WTC11 (cell line): ENCODE measurements at regions not wholly inside any gene's neighbourhood (a gene's known extent, or its start where the extent isn't known, plus 50 kb on each side); places are given as distances from the start of the nearest gene placed in this dataset.

Source experiments
- ATAC-seq: fragments of 200-7000 bp; cut with Tn5 transposase; 2 replicates; pipeline ENCODE4 v1.10.0; 2021; ENCODE audit warnings: mild to moderate bottlenecking, moderate library complexity
- CTCF ChIA-PET: fragments of 300-600 bp; sonication (Branson Sonifier 250); formaldehyde crosslinking; loops from one replicate; lab custom pipeline; 2021; ENCODE audit warnings: antibody characterized with exemption; lab: Charles Lee
- POLR2A ChIA-PET: fragments of 350-600 bp; sonication (Branson Sonifier 250); formaldehyde crosslinking; loops from one replicate; lab custom pipeline; 2021; ENCODE audit warnings: antibody characterized with exemption; lab: Charles Lee
- DNase-seq: peaks from one replicate; pipeline ENCODE4 v3.0.0; 2021; ENCODE audit warnings: low spot score
- H3K27ac Mint-ChIP-seq: 2 replicates; pipeline ENCODE4 v1.8.0; 2021; ENCODE audit warnings: mixed read lengths
- H3K27me3 Mint-ChIP-seq: 2 replicates; pipeline ENCODE4 v1.8.0; 2021; ENCODE audit warnings: low read depth, mild to moderate bottlenecking, moderate library complexity, mixed read lengths
- H3K36me3 Mint-ChIP-seq: 2 replicates; pipeline ENCODE4 v1.8.0; 2021; ENCODE audit warnings: mixed read lengths
- H3K4me1 Mint-ChIP-seq: 2 replicates; pipeline ENCODE4 v1.8.0; 2022; ENCODE audit warnings: mixed read lengths
- H3K4me3 Mint-ChIP-seq: 2 replicates; pipeline ENCODE4 v1.8.0; 2021; ENCODE audit warnings: mild to moderate bottlenecking, moderate library complexity, mixed read lengths
- H3K9me3 Mint-ChIP-seq: 2 replicates; pipeline ENCODE4 v1.8.0; 2021; ENCODE audit warnings: mixed read lengths
- CREB1 ChIP-seq: sonication (generic); formaldehyde crosslinking; IDR thresholded peaks from 2 replicates; pipeline ENCODE4 v1.8.0; 2023; ENCODE audit warnings: mild to moderate bottlenecking, missing genetic modification reagents
- EMX1 ChIP-seq: fragments of 250-450 bp; sonication (Bioruptor Pico); IDR thresholded peaks from 2 replicates; pipeline ENCODE4 v1.8.0; 2021; ENCODE audit warnings: mild to moderate bottlenecking
- GRHL2 ChIP-seq: fragments of 250-450 bp; sonication (Bioruptor Pico); IDR thresholded peaks from 2 replicates; pipeline ENCODE4 v1.8.0; 2022; ENCODE audit warnings: mild to moderate bottlenecking, moderate library complexity; ENCODE audit not compliant: insufficient replicate concordance, severe bottlenecking
- JAZF1 ChIP-seq: fragments of 250-450 bp; sonication (Bioruptor Pico); IDR thresholded peaks from 2 replicates; pipeline ENCODE4 v1.9.0; 2021; ENCODE audit warnings: moderate library complexity, mild to moderate bottlenecking, inconsistent platforms
- JUN ChIP-seq: sonication (generic); formaldehyde crosslinking; IDR thresholded peaks from 2 replicates; pipeline ENCODE4 v1.8.0; 2023; ENCODE audit warnings: mild to moderate bottlenecking, missing genetic modification reagents
- NR1H2 ChIP-seq: sonication (generic); formaldehyde crosslinking; IDR thresholded peaks from 2 replicates; pipeline ENCODE4 v1.9.0; 2021; ENCODE audit warnings: mild to moderate bottlenecking, moderate library complexity, missing genetic modification reagents
- NR3C1 ChIP-seq: sonication (generic); formaldehyde crosslinking; conservative IDR thresholded peaks from 2 replicates; pipeline ENCODE4 v1.8.1; 2023; ENCODE audit warnings: low read depth, mild to moderate bottlenecking, missing genetic modification reagents
- PRRX2 ChIP-seq: fragments of 250-450 bp; sonication (Bioruptor Pico); IDR thresholded peaks from 2 replicates; pipeline ENCODE4 v1.8.0; 2021; ENCODE audit warnings: mild to moderate bottlenecking
- RELA ChIP-seq: sonication (generic); formaldehyde crosslinking; IDR thresholded peaks from 2 replicates; pipeline ENCODE4 v1.8.1; 2022; ENCODE audit warnings: missing genetic modification reagents, mild to moderate bottlenecking, borderline replicate concordance
- SMAD3 ChIP-seq: sonication (generic); formaldehyde crosslinking; IDR thresholded peaks from 2 replicates; pipeline ENCODE4 v1.8.0; 2022; ENCODE audit warnings: missing genetic modification reagents, mild to moderate bottlenecking, borderline replicate concordance
- SOX15 ChIP-seq: fragments of 250-450 bp; sonication (Bioruptor Pico); IDR thresholded peaks from 2 replicates; pipeline ENCODE4 v1.9.0; 2021; ENCODE audit warnings: mild to moderate bottlenecking
- TCF7 ChIP-seq: sonication (generic); formaldehyde crosslinking; IDR thresholded peaks from 2 replicates; pipeline ENCODE4 v1.8.0; 2022; ENCODE audit warnings: mild to moderate bottlenecking, low read depth, missing genetic modification reagents, moderate library complexity
- TF ChIP-seq, protein P1 (sequence below): fragments of 250-450 bp; sonication (Bioruptor Pico); conservative IDR thresholded peaks from 2 replicates; pipeline ENCODE4 v1.9.0; 2021; ENCODE audit warnings: mild to moderate bottlenecking
- TF ChIP-seq, protein P2 (sequence below): fragments of 250-450 bp; sonication (Bioruptor Pico); IDR thresholded peaks from 2 replicates; pipeline ENCODE4 v1.8.0; 2021; ENCODE audit warnings: mild to moderate bottlenecking
- TF ChIP-seq, protein P3 (sequence below): sonication (generic); formaldehyde crosslinking; IDR thresholded peaks from 2 replicates; pipeline ENCODE4 v1.8.0; 2023; ENCODE audit warnings: missing genetic modification reagents
- TF ChIP-seq, protein P4 (sequence below): sonication (generic); formaldehyde crosslinking; IDR thresholded peaks from 2 replicates; pipeline ENCODE4 v1.8.0; 2022; ENCODE audit warnings: mild to moderate bottlenecking, missing genetic modification reagents
- TF ChIP-seq, protein P5 (sequence below): sonication (generic); formaldehyde crosslinking; IDR thresholded peaks from 2 replicates; pipeline ENCODE4 v1.8.1; 2022; ENCODE audit warnings: mild to moderate bottlenecking, missing genetic modification reagents, moderate library complexity, borderline replicate concordance

DNA sequence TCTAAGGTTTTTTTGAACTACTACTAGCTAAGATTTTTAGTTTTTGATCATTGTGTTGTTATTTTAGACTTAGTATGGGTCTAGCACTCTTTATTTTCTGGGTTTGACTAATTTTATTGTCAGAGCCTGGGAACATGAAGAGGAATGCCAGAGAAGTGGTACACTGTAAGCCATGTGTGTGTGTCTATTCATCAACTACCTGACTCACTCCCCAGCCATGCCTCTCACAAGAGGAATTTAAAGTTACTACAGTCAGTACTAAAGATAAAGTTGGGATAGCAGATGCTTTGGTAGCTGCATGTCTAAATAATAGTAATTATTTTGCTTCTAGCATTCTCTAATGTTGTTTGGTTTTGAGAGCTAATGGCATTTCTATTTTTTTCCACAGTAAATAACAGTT is 264.8 kb downstream of the CSNK1G3 start:
- Mint-ChIP-seq H3K9me3 (peaks cover 12% of the 10 kb centered on the region), H3K4me3 (no peak overlapping the region), H3K27me3 (no peaks in the 10 kb centered on the region; the same call in 1 of the 2 replicates), H3K4me1 (no peaks in the 10 kb centered on the region), H3K27ac (no peak overlapping the region), H3K36me3 (peaks cover 13% of the 10 kb centered on the region)
- ChIA-PET POLR2A (no interaction called here), CTCF (no interaction called here)
- DNase-seq (no peak), ATAC-seq (no peak)
- TF ChIP-seq, protein P1, sequence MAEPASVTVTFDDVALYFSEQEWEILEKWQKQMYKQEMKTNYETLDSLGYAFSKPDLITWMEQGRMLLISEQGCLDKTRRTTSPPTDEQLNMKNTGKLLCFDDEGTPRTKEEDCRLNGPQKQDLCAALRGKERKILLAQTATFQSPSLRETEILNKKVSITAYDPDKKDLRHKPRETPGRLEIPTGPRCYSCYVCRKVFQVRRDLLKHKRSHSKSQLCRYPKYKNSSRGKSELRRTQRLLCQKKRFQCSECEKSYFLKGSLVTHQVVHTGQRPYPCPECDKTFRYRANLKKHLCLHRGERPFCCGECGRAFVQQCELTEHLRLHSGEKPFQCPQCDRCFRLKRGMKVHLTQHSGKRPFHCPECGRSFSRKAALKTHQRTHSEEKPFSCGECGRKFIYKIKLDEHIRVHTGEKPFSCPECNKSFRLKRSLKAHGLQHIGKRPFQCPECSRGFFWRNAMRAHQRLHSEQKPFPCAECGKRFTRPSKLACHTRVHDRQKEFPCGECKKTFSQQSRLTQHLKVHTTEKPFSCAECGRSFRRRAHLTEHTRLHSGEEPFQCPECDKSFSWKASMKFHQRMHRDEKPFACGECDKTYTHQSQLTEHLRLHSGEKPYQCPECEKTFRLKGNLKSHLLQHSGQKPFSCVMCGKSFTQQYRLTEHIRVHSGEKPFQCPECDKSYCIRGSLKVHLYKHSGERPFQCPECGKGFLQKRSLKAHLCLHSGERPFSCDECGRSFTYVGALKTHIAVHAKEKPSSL, result no peak
- TF ChIP-seq SOX15 (CRISPR knock-in tag) (no peak), PRRX2 (CRISPR knock-in tag) (no peak)
- TF ChIP-seq, protein P2, sequence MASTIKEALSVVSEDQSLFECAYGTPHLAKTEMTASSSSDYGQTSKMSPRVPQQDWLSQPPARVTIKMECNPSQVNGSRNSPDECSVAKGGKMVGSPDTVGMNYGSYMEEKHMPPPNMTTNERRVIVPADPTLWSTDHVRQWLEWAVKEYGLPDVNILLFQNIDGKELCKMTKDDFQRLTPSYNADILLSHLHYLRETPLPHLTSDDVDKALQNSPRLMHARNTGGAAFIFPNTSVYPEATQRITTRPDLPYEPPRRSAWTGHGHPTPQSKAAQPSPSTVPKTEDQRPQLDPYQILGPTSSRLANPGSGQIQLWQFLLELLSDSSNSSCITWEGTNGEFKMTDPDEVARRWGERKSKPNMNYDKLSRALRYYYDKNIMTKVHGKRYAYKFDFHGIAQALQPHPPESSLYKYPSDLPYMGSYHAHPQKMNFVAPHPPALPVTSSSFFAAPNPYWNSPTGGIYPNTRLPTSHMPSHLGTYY (CRISPR knock-in tag), result no peak

DNA sequence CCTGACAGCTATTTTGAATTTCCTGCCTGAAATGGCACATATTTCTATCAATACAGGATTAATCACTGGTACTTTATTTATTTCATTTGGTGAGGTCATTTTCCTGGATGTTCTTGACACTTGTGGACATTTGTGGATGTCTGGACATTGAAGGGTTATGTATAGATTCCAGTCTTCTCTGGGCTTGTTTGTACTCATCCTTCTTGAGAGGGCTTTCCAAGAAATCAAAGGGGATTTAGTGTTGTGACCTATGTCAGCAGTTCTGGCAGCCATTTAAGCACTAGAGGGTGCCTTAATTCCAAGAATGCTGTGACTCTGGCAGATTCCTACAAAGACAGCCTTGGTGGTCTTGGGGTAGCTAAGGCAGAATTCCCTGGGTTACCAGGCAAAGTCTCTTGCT is 259.7 kb downstream of the CSNK1G3 start:
- no peak for DNase-seq
- no peaks in the 10 kb centered on the region; the same call in 1 of the 2 replicates for H3K27me3 Mint-ChIP-seq
- peaks cover 25% of the 10 kb centered on the region for H3K36me3 Mint-ChIP-seq
- TF ChIP-seq, protein P1, result peak; percentile 99
- TF ChIP-seq GRHL2, result no peak
- TF ChIP-seq, all 79 proteins: peak for 1
- ChIA-PET POLR2A (no interaction called here), CTCF (no interaction called here)
- H3K27ac Mint-ChIP-seq, result no peak overlapping the region
- peaks cover 3% of the 10 kb centered on the region for H3K9me3 Mint-ChIP-seq
- H3K4me1 Mint-ChIP-seq, result no peaks in the 10 kb centered on the region
- H3K4me3 Mint-ChIP-seq, result no peak overlapping the region
- ATAC-seq, result no peak

DNA sequence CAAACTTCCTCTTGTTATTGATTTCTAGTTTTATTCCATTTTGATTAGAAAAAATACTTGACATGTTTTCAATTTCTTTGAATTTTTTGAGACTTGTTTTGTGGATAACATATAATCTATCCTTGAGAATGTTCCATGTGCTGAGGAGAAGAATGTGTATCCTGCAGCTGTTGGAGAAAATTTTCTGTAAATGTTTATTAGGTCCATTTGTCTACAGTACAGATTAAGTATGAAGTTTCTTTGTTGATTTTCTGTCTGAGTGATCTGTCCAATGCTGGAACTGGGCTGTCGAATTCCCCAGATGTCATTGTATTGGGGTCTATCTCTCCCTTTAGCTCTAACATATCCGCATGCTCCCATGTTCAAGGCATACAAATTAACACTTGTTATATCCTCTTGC is 251.2 kb downstream of the CSNK1G3 start:
- POLR2A ChIA-PET, result no interaction called here
- Mint-ChIP-seq H3K27ac (no peak overlapping the region), H3K36me3 (peaks cover 5% of the 10 kb centered on the region), H3K4me3 (no peak overlapping the region), H3K4me1 (no peaks in the 10 kb centered on the region), H3K9me3 (peaks cover 22% of the 10 kb centered on the region), H3K27me3 (no peaks in the 10 kb centered on the region; the same call in none of the 2 replicates)
- no peak for TF ChIP-seq TCF7 (CRISPR knock-in tag)
- CTCF ChIA-PET, result no interaction called here
- ATAC-seq (no peak), DNase-seq (no peak)

DNA sequence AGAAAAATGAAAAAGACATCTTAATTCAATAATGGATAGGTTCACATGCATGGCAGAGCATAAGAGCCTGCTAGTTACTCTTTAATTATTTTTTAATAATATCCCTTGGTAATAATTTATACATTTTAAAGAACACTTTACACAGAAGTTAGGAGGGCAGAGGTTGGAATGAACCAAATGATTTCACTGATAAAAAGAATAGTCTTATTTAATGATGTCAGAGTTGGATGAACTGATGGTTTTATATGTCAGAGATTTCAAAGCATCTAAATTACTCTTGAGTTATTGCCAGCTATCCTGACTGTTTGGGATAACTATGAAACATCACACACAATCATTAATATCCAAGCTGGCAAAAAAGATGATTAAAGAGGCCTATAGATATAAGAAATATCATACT is 244.8 kb downstream of the CSNK1G3 start:
- TF ChIP-seq JUN (CRISPR knock-in tag), result no peak
- TF ChIP-seq, protein P3, sequence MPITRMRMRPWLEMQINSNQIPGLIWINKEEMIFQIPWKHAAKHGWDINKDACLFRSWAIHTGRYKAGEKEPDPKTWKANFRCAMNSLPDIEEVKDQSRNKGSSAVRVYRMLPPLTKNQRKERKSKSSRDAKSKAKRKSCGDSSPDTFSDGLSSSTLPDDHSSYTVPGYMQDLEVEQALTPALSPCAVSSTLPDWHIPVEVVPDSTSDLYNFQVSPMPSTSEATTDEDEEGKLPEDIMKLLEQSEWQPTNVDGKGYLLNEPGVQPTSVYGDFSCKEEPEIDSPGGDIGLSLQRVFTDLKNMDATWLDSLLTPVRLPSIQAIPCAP, result no peak
- no peak for TF ChIP-seq CREB1
- TF ChIP-seq, protein P4, sequence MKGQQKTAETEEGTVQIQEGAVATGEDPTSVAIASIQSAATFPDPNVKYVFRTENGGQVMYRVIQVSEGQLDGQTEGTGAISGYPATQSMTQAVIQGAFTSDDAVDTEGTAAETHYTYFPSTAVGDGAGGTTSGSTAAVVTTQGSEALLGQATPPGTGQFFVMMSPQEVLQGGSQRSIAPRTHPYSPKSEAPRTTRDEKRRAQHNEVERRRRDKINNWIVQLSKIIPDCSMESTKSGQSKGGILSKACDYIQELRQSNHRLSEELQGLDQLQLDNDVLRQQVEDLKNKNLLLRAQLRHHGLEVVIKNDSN (CRISPR knock-in tag), result no peak
- no peak for TF ChIP-seq JAZF1
- TF ChIP-seq NR1H2 (CRISPR knock-in tag), result no peak
- TF ChIP-seq PRRX2 (CRISPR knock-in tag), result no peak
- TF ChIP-seq, protein P5, sequence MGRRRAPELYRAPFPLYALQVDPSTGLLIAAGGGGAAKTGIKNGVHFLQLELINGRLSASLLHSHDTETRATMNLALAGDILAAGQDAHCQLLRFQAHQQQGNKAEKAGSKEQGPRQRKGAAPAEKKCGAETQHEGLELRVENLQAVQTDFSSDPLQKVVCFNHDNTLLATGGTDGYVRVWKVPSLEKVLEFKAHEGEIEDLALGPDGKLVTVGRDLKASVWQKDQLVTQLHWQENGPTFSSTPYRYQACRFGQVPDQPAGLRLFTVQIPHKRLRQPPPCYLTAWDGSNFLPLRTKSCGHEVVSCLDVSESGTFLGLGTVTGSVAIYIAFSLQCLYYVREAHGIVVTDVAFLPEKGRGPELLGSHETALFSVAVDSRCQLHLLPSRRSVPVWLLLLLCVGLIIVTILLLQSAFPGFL (CRISPR knock-in tag), result no peak
- no peak for TF ChIP-seq EMX1
- TF ChIP-seq RELA (CRISPR knock-in tag), result no peak
- TF ChIP-seq NR3C1 (CRISPR knock-in tag), result no peak
- no peak for TF ChIP-seq SMAD3 (CRISPR knock-in tag)
- Mint-ChIP-seq H3K27me3 (no peaks in the 10 kb centered on the region; the same call in 1 of the 2 replicates), H3K9me3 (no peaks in the 10 kb centered on the region; the same call in 1 of the 2 replicates), H3K4me3 (no peak overlapping the region), H3K36me3 (no peaks in the 10 kb centered on the region; the same call in none of the 2 replicates), H3K4me1 (peaks cover 23% of the 10 kb centered on the region), H3K27ac (no peak overlapping the region)
- ChIA-PET CTCF (no interaction called here), POLR2A (no interaction called here)
- ATAC-seq, result no peak
- DNase-seq, result no peak
